OCI-LY7 (cell line): ENCODE measurements at regions not wholly inside any gene's neighbourhood (a gene's known extent, or its start where the extent isn't known, plus 50 kb on each side); places are given as distances from the start of the nearest gene placed in this dataset.
A peak's percentile ranks its signal among the peaks of the same experiment; 100 is the strongest.

ENCODE experiments used
- BruUV-seq: library from RNA; stranded (reverse); fragments of 400-500 nt; replicated peaks from 2 replicates; lab custom pipeline; 2021; lab: Mats Ljungman, UMichigan
- CTCF ChIA-PET: fragments of 300-600 bp; sonication (Branson Sonifier 250); formaldehyde crosslinking; loops from one replicate; lab custom pipeline; 2022; ENCODE audit warnings: antibody characterized with exemption; ENCODE audit not compliant: unreplicated experiment; lab: Charles Lee
- POLR2A ChIA-PET: fragments of 300-600 bp; sonication (Branson Sonifier 250); formaldehyde crosslinking; loops from one replicate; lab custom pipeline; 2022; ENCODE audit warnings: antibody characterized with exemption; lab: Charles Lee
- DNase-seq: peaks from one replicate; pipeline ENCODE4 v3.0.0-alpha.2; 2015; ENCODE audit warnings: low spot score
- H2AFZ ChIP-seq: fragments of 200-600 bp; sonication (generic), shearing (Covaris generic); 2 replicates; pipeline ENCODE4 v1.6.1; 2014; ENCODE audit warnings: mild to moderate bottlenecking, antibody characterized with exemption, low read length, moderate library complexity
- H3K27ac ChIP-seq: fragments of 200-600 bp; sonication (generic); 2 replicates; pipeline ENCODE4 v1.5.1; 2014; ENCODE audit warnings: mixed run types, low read depth, mild to moderate bottlenecking, moderate library complexity, low read length, inconsistent platforms; ENCODE audit not compliant: poor library complexity, severe bottlenecking
- H3K36me3 ChIP-seq: fragments of 200-600 bp; sonication (generic); 2 replicates; pipeline ENCODE4 v1.6.1; 2014; ENCODE audit warnings: mild to moderate bottlenecking, antibody characterized with exemption, low read length, moderate library complexity, mixed read lengths; ENCODE audit not compliant: insufficient read depth
- H3K4me1 ChIP-seq: fragments of 200-600 bp; sonication (generic); 2 replicates; pipeline ENCODE4 v1.5.1; 2014; ENCODE audit warnings: mild to moderate bottlenecking, low read length; ENCODE audit not compliant: insufficient read depth, poor library complexity, severe bottlenecking
- H3K4me2 ChIP-seq: fragments of 200-600 bp; sonication (generic); 2 replicates; pipeline ENCODE4 v1.6.1; 2014; ENCODE audit warnings: mild to moderate bottlenecking, low read length
- H3K4me3 ChIP-seq: fragments of 200-600 bp; sonication (generic); 2 replicates; pipeline ENCODE4 v1.5.1; 2014; ENCODE audit warnings: mild to moderate bottlenecking, low read depth, low read length; ENCODE audit not compliant: poor library complexity, severe bottlenecking
- H3K79me2 ChIP-seq: fragments of 200-600 bp; sonication (generic); 2 replicates; pipeline ENCODE4 v1.6.1; 2016; ENCODE audit warnings: low read depth, mild to moderate bottlenecking, low read length, moderate library complexity, mixed read lengths; ENCODE audit not compliant: insufficient read depth
- H3K9me2 ChIP-seq: fragments of 200-600 bp; sonication (generic); 2 replicates; pipeline ENCODE4 v1.6.1; 2016; ENCODE audit warnings: mild to moderate bottlenecking, low read length, mixed read lengths; ENCODE audit not compliant: insufficient read depth
- H3K9me3 ChIP-seq: fragments of 200-600 bp; sonication (generic); 2 replicates; pipeline ENCODE4 v1.6.1; 2014; ENCODE audit warnings: mild to moderate bottlenecking, mixed run types, low read length, mixed read lengths
- H4K20me1 ChIP-seq: fragments of 200-600 bp; sonication (generic); 2 replicates; pipeline ENCODE4 v1.6.1; 2014; ENCODE audit warnings: mild to moderate bottlenecking, antibody characterized with exemption, low read length, moderate library complexity, mixed read lengths; ENCODE audit not compliant: insufficient read depth
- EZH2phosphoT487 ChIP-seq: fragments of 200-600 bp; sonication (generic); IDR thresholded peaks from 2 replicates; pipeline ENCODE4 v1.6.1; 2018; ENCODE audit warnings: low read depth, borderline replicate concordance, mild to moderate bottlenecking, mixed run types, antibody characterized with exemption, low read length, moderate library complexity, mixed read lengths
- intact Hi-C: fragments of 100-400 bp; cut with micrococcal nuclease; formaldehyde crosslinking; loops from one replicate; pipeline ENCODE4 v1.10.0; 2022; ENCODE audit not compliant: unreplicated experiment
- TF ChIP-seq, protein P1 (sequence below): fragments of 200-600 bp; sonication (generic); conservative IDR thresholded peaks from 2 replicates; pipeline ENCODE4 v1.5.1; 2014; ENCODE audit warnings: mild to moderate bottlenecking, antibody characterized with exemption, low read length, moderate library complexity, mixed read lengths

DNA sequence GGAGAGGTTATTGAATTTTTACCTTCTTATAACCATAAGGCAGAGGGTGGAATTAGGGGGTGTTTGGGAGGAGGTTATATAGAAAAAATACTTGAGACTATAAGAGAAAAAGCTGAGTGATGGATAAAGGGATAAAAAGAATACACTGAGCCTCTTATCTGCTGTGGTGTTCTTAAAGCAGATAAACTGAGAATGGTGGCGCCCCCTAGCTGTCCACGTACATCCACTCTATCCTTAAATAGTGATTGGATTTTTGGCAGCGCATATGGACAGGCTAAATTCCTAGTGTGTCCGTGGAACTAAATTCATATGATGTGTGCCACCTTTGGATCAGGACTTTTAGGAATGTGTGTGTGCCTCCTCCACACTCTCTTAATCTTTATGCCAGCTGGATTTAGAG is 121.1 kb downstream of the OXSM start:
- POLR2A ChIA-PET, result interaction anchor here (0.8 kb wide), 1 partner anchor 257 kb away, joined by 3 read pairs; no protein-coding TSS in a partner anchor
- CTCF ChIA-PET, result no interaction called here
- intact Hi-C loops, result no loop called here

GRCh38 chr3:25911525-25912295 is 121.8 kb downstream of the OXSM start:
- no peaks in the 10 kb centered on the region for H3K9me3 ChIP-seq
- no peaks in the 10 kb centered on the region for H3K36me3 ChIP-seq
- no peak for DNase-seq
- POLR2A ChIA-PET, result no interaction called here
- H4K20me1 ChIP-seq, result no peaks in the 10 kb centered on the region
- TF ChIP-seq EZH2phosphoT487, result no peak
- intact Hi-C loops, result no loop called here
- H3K27ac ChIP-seq, result no peak overlapping the region
- no peaks in the 10 kb centered on the region for H3K79me2 ChIP-seq
- H3K4me1 ChIP-seq, result no peaks in the 10 kb centered on the region
- H3K9me2 ChIP-seq, result no peaks in the 10 kb centered on the region
- CTCF ChIA-PET, result no interaction called here
- no peak overlapping the region for H3K4me3 ChIP-seq
- BruUV-seq, result no TSS peak
- H2AFZ ChIP-seq, result no peak overlapping the region
- H3K4me2 ChIP-seq, result no peak overlapping the region

More for the DNA sequence above, 121.1 kb downstream of the OXSM start:
- H2AFZ ChIP-seq, result no peak overlapping the region
- H3K27ac ChIP-seq, result no peak overlapping the region
- H3K9me3 ChIP-seq, result no peaks in the 10 kb centered on the region
- H3K4me3 ChIP-seq, result no peak overlapping the region
- H4K20me1 ChIP-seq, result no peaks in the 10 kb centered on the region
- H3K36me3 ChIP-seq, result no peaks in the 10 kb centered on the region
- peak; percentile 63 for DNase-seq
- no peak for TF ChIP-seq EZH2phosphoT487
- TF ChIP-seq, protein P1, sequence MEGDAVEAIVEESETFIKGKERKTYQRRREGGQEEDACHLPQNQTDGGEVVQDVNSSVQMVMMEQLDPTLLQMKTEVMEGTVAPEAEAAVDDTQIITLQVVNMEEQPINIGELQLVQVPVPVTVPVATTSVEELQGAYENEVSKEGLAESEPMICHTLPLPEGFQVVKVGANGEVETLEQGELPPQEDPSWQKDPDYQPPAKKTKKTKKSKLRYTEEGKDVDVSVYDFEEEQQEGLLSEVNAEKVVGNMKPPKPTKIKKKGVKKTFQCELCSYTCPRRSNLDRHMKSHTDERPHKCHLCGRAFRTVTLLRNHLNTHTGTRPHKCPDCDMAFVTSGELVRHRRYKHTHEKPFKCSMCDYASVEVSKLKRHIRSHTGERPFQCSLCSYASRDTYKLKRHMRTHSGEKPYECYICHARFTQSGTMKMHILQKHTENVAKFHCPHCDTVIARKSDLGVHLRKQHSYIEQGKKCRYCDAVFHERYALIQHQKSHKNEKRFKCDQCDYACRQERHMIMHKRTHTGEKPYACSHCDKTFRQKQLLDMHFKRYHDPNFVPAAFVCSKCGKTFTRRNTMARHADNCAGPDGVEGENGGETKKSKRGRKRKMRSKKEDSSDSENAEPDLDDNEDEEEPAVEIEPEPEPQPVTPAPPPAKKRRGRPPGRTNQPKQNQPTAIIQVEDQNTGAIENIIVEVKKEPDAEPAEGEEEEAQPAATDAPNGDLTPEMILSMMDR, result peak; percentile 94
- no peaks in the 10 kb centered on the region for H3K4me1 ChIP-seq
- no TSS peak for BruUV-seq
- no peaks in the 10 kb centered on the region for H3K9me2 ChIP-seq
- no peak overlapping the region for H3K4me2 ChIP-seq
- no peaks in the 10 kb centered on the region for H3K79me2 ChIP-seq

GRCh38 chr3:25913179-25913578 is 123.3 kb downstream of the OXSM start:
- ChIA-PET CTCF (no interaction called here), POLR2A (interaction anchor here (1.1 to 1.2 kb wide), 2 partner anchors 12 to 273 kb away, joined by 3 read pairs; no protein-coding TSS in a partner anchor)
- intact Hi-C loops, result no loop called here
- Histone ChIP-seq H3K9me3 (no peaks in the 10 kb centered on the region), H2AFZ (no peak overlapping the region), H3K9me2 (no peaks in the 10 kb centered on the region), H3K36me3 (no peaks in the 10 kb centered on the region), H3K79me2 (no peaks in the 10 kb centered on the region), H3K4me1 (no peaks in the 10 kb centered on the region), H3K4me3 (no peak overlapping the region), H3K4me2 (no peak overlapping the region), H4K20me1 (no peaks in the 10 kb centered on the region), H3K27ac (no peak overlapping the region)
- TF ChIP-seq, protein P1, result no peak
- TF ChIP-seq EZH2phosphoT487, result no peak
- BruUV-seq, result no TSS peak
- no peak for DNase-seq
